Stimulated activated CD8-positive, alpha-beta memory T cell treated with anti-CD3 and anti-CD28 coated beads, Interleukin-15, amount 100 ng/mL, for 48 hours (primary cell): ENCODE measurements at regions not wholly inside any gene's neighbourhood (a gene's known extent, or its start where the extent isn't known, plus 50 kb on each side); places are given as distances from the start of the nearest gene placed in this dataset.
"Not testable (repeated sequence)": the region's sequence is repeated elsewhere in the genome, so short reads cannot be mapped to it uniquely, and the experiment has no call there.

Experiments
- DNase-seq, 2 donors: peaks; one replicate each; pipeline ENCODE4 v3.0.0-alpha.2; 2020; ENCODE audit warnings: low read depth in 2 of 2

DNA sequence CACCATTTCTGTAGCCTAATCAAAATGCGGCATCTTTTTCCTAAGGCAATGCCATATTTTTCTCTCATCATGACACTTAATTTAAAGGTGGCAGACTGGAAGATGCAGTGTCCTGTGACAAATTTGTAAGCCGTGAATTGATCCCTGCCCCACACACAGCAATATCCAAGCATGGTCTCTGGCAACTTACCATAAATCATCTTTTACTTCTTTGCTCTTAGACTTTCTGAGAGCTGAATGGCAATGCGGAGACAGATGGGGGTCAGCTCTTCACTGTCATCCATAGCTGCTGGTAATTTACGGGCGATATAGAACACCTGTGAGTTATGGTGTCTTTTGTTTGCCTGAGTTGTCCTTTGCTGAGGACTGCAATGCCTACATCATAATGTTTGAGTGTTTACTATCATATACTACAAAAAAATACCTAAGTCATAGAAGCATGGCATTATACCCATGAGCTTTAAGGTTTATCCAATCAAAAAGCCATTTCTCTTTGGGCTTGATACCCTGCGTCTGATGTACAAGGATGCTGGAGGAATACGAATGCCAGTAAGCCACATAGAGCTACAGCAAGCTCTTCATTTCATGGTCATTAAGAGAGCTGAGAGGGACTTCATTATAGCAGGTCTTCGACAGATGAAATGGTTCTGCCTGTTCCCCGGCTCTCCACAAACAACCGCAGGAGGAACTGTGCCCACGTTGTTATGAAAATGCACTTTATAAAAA lies 148.1 kb downstream of the TRIML1 start:
- no peak for DNase-seq

DNA sequence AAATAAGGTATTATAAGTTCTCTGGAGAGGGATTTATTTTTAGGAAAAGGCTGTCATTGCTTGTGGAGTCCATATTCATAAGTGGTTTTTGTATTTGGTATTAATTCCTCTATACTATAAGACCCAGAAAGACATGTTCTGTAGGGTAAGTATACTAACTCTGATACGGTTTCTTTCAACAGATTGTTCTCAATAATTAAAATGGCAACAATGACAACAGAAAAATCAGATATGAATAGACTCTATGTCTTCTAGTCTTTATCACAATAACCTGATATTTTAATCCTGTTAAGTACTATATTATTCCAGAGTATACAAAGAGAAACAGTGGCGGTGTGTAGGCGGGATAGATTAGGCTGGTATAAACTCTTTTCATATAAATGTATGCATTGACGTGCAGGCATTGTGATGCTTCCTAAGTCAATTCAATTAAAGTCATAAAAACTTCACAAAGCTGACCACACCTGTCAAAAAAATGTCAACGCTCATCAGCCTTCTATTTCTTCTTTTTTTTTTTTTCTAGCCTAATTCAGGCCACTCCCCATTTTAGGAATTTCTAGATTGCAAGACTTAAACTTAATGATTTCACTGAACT lies 150.4 kb downstream of the TRIML1 start:
- DNase-seq: no peak

DNA sequence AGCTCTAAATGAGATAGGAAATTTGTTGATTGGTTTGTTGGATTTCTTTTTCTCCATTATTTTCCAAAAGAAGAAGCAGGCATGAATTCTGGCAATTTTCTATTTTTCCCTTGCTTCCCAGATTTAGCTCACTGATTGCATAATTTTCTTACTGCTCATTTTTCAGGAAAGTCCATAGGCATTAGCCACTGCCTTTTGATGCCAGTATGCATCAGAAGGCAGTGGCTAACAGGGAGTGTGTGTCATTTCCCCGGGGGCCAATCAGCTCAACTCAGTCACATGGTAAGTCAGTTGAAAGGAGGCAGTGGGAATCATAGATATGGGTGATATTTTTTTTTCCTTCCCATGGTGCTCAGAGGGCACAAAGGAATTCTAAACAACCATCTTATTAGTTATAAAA lies 156.7 kb downstream of the TRIML1 start:
- DNase-seq: no peak

DNA sequence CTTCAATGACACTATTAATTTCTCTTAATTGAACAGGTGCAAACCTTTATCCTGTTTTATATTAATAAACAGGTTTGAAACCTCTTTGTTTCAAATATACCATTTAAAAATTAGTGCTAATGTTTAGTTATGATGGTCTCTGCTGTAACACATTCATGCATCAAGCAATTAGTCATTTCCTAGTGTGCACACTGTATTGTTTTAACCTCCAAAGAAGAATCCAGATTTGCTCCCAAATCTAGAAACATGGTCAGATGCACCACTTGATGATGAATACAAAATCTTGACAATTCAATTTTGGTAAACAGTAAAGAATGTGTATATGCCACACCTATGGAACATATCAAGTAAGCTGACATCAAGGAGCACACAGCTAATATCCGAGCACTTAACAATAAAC lies 157.1 kb downstream of the TRIML1 start:
- no peak for DNase-seq

DNA sequence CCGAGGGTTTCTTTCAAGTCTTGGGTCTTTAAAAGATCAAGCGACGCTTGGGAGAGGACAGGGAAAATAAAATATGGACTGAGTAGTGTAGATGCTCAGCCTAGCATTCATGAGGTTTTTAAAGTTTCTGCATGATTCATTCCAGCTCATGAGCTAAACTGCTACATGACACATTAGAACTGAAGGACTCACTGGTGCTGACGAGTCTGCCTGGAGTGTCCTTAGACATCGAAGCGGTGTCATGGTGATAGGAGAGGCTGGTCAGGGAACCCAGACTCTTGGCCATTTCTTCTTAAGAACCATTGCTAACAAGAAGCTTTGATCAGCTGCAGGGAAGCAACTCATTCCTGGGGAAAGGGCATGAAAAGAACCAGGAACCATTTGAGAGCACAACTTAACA lies 158.6 kb downstream of the TRIML1 start:
- DNase-seq: no peak

DNA sequence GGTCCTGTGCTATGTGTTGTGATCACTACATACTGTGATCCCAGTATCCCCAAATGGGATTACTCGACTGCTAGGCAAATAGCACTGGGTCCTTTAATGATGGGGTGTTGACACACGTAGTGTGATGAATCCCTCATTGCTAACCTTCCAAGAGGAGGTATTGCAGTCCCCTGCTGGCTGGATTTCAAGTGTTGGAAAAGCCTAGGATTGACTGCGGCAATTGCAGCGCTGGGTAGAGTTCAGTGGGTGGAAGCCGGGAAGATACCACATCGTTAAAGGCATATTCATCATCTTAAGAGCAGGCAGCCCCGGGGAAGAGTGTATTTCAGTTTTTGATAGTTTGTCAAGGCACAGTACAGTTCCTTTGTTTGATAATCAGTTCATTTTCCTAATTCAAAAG lies 159.9 kb downstream of the TRIML1 start:
- DNase-seq: no peak

DNA sequence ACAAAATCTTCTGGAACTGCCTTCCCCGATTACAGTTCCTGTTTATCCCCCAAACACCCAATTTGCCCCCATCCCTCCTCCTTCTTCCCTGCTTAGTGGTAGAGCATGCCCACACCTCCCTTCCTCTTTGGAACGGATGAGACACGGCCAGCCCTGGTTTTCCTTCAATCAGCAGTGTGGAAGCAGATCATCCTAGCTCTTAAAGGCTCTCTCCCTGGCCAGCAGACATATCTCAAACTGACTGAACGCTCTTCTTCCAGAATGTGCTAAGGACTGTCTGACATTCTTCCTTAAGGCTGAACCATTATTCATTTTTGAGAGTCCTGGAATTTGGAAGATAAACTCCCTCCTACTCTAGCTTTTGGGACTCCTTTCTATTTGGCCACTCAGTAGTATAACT lies 161.1 kb downstream of the TRIML1 start:
- DNase-seq: no peak

DNA sequence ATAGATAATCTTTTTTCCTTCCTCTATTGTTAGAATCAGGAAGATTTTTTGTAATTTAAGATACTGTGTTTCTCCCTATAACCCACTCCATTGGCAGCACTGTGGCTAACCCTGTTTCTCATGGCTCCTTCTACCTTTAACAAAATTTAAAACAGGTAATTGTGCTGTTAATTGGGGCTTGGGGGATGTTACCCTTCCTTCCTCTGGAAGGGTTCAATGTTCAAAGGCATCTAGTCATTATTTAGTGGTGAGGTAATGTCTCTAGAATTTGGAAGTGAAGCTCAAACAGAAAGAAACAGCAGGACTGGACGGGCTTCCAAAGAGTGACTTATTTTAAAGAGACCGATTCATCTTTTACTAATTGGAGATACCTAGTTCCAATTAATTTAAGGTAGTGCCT lies 166.4 kb downstream of the TRIML1 start:
- no peak for DNase-seq

DNA sequence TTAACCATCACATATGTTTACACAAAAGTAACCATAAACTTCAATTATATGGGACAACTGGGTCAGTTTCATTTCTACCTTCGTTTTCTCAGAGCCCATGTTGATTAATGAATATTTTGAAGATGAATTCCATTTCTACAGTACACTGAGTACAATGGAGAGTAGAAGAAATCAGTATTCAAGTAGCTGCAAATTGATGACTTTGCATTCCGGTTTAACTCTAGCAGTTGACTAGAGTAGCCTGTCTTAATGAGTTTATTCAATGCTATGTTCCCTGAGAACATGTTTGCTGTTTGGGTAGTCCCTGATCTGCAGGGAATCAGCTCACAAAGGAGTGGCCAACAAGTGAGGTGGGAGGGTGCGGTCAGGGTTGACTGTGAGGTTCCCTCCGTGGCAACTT lies 168.3 kb downstream of the TRIML1 start:
- no peak for DNase-seq

DNA sequence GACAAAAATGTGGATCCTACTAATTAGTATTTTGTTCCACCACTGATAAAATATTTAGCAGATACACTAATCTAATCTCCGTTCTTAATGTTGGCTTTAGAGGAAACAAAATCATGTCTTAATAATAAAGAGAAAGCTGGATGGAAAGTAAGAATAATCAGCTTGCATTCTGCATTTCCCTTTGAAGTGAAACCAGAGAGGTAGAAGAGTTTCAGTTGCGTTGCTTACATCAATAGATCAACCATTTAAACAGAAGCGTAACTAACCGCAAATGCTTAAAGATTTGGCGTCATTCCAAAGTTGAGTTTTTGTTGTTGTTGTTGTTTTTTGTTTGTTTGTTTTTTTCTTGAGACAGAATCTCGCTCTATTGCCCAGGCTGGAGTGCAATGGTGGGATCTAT lies 168.9 kb downstream of the TRIML1 start:
- DNase-seq: no peak

DNA sequence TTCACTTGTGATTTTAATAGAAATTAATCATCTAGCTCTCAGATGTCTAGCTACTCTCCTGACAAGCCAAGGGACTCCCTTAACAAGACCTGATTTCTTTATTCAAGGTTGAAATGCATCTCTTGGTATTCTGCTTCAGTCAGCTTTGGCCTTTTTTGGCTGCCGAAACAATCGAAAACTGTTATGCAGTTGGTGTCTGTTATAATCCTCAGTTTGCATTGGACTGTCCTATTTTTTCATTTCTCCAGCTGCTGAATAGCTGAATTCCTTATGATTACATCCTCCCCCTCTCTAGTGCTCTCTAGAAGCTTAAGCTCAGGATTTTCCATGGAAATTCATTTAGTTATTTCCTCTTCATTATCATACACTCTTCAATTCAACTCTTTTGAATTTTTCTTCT lies 177.2 kb downstream of the TRIML1 start:
- no peak for DNase-seq

DNA sequence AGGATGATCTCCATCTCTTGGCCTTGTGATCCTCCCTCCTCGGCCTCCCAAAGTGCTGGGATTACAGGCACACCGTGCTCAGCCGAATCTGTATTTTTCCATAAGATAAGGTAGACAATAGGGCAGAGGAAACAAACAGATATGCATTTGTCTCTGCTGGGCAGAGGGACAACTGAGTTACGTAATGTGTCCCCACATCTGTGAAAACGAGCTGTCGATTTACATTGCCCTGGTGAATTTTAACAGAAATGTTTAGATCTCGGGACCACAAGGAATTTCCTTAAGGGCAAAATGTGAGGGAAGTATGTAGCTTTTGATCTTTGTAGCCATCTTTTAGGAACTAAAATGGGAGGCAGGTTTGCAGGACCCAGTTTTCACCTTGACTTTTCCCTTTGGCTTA lies 189.7 kb downstream of the TRIML1 start:
- DNase-seq: no peak

DNA sequence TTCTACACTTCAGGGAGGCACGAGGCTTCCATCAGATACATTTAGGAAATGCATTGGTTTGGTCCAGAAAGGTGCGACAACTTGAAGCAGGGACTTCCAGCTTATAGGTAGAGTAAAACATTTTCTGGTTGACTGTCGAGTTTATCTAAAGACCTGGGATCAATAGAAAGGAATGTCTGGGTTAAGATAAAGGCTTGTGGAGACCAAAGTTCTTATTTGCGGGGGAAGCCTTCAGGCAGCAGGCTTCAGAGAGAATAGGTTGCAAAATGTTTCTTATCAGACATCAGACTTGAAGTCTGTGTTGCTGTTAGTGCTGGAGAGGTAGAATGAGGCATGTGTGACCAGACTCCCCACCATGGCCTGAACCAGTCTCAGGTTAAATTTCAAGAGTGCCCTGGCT lies 190.3 kb downstream of the TRIML1 start:
- DNase-seq: no peak

DNA sequence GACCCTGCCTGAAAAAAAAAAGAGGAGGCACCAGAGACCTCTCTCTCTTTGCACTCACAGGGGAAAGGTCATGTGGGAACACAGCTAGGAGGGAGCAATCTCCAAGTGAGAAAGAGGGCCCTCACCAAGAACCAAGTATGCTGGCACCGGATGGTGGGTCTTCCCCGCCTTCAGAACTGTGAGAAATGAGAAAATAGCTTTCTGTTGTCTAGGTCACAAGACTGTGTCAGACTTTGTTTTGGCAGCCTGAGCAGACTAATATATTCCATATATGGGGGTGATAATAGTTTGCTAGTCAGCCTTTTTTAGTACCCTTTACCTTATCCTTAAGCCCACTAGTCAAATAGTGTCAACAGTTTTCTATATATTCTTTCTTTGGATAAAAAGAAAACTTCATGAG lies 193.0 kb downstream of the TRIML1 start:
- DNase-seq: no peak

DNA sequence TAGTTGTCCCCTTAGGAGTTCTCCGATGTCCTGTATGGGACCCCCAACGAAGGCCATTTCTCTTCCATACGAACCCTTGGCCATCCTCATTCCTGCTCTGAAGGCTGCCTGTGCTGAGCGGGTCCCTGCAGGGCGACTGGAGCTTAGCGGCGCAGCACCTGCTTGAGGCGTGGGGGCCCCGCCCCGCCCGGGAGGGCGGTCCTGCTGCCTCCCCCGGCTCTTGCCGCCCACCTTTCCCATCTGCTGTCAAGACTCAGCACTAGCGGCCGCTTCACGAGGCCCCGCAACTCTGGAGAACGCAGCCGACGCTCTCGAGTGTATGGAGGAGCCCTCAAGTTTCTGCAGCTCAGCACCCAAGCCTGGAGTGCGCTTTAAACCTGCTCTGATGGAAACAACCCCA lies 197.7 kb downstream of the TRIML1 start:
- DNase-seq: no peak

DNA sequence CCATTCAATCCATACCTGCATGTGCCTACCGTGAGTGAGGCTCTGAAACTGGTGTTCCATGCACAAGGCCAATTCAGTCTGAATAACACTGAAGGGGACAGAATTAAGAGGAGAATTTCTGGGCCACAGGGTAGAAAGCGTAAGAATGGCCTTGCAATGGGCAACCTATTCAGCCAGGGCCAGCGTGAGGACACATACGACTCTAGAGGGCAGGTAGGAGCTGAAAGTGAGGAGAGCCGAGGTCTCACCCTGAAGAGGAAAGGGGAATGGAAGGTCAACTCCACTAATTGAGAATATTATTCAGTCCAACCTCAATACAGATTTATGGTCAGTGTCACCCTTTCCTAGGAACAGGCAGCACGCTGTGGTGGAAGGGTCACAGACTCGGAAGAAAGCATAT lies 202.2 kb downstream of the TRIML1 start:
- DNase-seq: no peak

DNA sequence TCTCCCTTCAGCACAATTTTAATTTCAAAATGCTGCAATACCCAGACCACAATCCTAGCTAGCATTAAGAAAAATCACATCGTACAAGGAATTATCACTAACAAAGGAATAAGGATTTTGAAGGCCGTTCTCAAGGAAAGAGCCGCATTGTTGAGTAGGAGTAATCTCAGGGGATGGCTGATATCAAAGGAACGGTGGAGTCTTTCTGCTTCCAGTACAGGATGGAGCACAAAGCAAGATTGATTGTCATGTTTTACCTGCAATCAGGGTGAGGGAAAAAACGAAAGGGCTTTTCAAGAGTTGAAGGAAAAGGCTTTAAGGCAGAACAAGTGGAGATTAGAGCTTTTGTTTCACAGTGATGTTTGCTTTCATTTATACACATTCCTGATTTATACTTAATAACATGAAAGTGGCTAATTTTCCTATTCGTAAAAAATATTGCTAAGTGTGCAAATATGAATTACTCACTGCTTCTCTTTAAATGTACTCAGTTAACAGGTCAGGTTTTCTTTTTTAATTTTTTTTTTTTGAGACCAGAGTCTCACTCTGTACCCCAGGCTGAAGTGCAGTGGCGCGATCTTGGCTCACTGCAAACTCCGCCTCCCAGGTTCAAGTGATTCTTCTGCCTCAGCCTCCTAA lies 207.0 kb downstream of the TRIML1 start:
- DNase-seq: no peak

DNA sequence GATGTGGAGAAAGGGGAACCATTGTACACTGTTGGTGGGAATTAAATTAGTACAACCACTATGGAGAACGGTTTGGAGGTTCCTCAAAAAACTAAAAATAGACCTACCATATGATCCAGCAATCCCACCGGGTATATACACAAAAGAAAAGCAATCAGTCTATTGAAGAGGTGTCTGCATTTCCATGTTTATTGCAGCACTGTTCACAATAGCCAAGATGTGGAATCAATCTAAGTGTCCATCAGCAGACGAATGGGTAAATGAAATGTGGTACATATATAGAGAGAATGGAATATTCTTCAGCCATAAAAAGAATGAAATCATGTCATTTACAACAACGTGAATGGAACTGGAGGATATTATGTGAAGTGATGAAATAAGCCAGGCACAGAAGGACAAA lies 208.1 kb downstream of the TRIML1 start:
- no peak for DNase-seq

DNA sequence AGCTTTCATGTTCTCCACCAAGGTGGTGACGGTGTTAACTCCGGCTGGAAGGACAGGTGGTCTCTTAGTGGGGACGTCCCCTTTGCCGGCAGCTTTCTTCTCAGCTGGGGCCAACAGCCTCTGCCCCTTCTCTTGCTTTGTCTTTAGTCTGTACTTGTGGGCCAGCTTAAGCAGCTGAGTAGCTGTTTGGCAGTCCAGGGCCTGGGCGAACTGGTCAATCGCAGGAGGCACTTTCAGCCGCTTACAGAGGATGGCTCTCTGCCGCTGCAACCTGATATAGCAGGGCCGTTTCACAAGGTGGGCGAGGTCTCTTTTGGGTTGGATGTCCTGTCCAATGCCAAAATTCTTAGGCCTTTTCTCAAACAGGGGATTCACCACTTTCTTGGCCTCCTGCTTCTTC lies 210.3 kb downstream of the TRIML1 start:
- DNase-seq: not testable (repeated sequence)

DNA sequence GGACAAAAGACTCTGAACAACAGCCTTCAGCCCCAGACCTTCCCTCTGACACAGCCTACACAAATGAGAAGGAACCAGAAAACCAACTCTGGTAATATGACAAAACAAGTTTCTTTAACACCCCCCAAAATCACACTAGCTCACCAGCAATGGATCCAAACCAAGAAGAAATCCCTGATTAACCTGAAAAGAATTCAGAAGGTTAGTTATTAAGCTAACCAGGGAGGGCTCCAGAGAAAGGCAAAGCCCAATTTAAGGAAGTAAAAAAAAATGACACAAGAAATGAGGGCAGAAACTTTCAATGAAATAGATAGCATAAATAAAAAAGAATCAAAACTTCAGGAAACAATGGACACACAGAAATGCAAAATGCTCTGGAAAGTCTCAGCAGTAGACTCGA lies 224.0 kb downstream of the TRIML1 start:
- no peak for DNase-seq

DNA sequence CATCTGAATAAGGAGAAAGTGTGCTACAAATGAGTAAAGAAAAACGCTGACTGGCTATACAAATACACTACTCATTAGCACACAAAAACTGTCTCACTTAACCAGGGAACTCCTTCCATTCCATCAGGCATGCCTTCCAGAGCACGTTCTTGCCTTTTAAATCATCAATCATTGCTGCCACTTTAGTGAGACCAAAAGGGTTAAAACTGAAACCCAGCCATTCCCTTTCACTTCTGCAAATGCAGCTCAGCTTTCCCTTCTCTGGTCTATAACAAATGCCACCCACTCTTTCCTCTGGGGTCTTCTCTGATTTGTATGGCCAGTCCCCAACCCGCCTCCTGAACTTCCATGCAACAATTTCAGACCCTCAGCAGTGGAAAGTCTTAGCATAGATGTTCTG lies 231.5 kb downstream of the TRIML1 start:
- no peak for DNase-seq

DNA sequence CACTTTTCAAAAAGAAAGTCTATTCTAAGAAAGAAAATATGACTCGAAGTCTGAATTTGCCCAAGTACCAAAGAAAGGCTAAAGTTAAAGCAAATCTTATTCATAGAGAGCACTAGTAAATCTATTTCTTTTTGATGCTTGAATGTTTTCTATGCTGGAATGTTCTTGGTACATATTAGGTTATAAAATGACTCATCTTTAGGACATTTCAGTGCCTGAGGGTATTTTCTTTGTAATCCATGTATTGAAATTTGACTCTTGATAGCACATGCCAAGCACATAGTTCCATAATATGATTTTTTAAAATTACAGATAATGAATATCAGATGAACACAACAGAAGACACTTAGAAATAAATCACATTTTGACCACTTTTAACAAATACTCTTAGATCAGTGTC lies 232.8 kb downstream of the TRIML1 start:
- DNase-seq: no peak

DNA sequence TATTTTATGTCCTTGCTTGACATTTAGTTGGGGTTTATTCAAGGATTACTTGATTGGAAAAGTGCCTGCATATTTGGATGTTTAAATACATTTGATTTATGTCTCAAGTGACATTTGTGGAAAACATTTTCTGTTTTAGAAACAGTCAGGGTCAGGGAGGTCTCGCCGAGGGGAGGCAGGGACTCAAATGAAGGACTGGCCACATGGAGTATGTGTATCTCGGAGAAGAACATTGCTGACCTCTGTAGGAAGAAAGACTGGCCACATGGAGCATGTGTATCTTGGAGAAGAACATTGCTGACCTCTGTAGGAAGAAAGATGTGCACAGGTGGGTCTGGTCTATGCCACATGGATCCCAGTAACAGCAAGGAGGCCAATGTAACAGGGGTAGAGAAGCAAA lies 233.6 kb downstream of the TRIML1 start:
- no peak for DNase-seq

DNA sequence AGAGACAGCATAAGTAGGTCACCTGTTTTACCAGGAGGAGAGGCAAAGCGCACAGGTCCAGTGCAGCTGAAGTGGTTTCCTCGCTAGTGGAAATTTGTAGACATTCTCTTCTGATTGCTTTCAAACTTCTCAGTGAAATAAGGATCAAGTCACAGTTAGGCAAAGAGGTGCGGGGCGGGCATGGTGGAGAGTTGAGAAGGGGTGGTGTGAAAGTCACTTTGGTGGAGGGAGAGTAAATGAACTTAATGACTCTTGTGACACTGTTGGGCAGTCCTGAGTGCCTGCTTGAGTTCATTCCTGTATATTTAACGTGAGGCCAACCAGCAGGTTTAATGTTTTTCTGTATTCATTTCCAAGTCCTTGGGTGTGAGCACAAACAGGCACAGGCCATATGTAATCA lies 235.6 kb downstream of the TRIML1 start:
- DNase-seq: no peak
